Dedifferentiated amniotic fluid mesenchymal stem cell (primary cell): ENCODE measurements at regions not wholly inside any gene's neighbourhood (a gene's known extent, or its start where the extent isn't known, plus 50 kb on each side); places are given as distances from the start of the nearest gene placed in this dataset.

ENCODE experiments used
- DNase-seq: peaks from one replicate; pipeline ENCODE4 v3.0.0-alpha.2; 2016; ENCODE audit errors: extremely low spot score

- no peak for DNase-seq
Observed at GRCh38 chr12:74456431-74456830, 81.2 kb upstream of the ATXN7L3B start.

GRCh38 chr12:74468401-74468800 lies 69.2 kb upstream of the ATXN7L3B start:
- DNase-seq = no peak

DNA sequence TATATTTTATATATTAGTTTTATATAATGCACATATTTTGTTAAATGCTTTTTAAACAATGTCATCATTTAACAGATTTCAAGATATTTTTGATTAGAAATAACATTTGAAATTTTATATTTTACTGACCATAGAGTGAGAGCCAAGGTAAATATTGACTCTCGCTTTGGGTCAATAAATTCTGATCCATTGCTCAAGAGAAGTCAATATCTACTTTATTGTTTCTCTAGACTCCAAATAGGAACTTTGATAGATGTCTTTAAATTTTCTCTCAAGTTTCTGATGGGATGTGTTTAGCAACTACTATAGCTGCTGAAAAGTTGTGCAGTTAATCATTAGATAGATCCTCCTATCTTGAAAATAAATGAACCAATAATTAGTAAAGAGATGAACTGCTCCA lies 61.4 kb upstream of the ATXN7L3B start:
- no peak for DNase-seq

- DNase-seq = no peak
Observed at GRCh38 chr12:74481078-74481477, 56.6 kb upstream of the ATXN7L3B start.

GRCh38 chr12:74482115-74482514 lies 55.5 kb upstream of the ATXN7L3B start:
- DNase-seq = no peak

DNA sequence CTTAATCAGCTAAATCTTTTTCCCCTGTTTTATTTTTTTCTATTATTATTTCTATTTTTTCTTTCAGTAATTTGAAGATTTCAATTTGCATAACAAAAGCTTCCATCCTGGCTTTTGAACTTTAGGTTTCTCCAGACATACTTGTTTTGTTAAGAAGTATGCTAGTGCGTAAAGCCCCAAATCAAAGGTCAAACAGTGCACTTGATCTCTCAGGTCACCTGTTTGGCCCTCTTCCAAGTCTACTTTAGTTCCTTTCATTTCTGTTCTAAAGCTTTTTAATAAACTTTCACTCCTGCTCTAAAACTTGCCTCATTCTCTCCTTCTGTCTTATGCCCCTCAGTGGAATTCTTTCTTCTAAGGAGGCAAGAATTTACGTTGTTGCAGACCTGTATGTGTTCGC lies 54.6 kb upstream of the ATXN7L3B start:
- no peak for DNase-seq
